ENCODE measurements at regions not wholly inside any gene's neighbourhood (a gene's known extent, or its start where the extent isn't known, plus 50 kb on each side); places are given as distances from the start of the nearest gene placed in this dataset.

- TF ChIP-seq POLR2A (IDR thresholded peaks at IDR 0.05) (no peak), CTCF (IDR thresholded peaks at IDR 0.05) (no peak), POLR2AphosphoS5 (IDR thresholded peaks at IDR 0.05) (no peak), EP300 (IDR thresholded peaks at IDR 0.05) (no peak)
Observed at GRCh38 chr9:135384226-135384625, 95.4 kb upstream of the PPP1R26 start.

Data from stomach (tissue), 4 donors.